Neuronal stem cell (in vitro differentiated cells): ENCODE measurements at regions not wholly inside any gene's neighbourhood (a gene's known extent, or its start where the extent isn't known, plus 50 kb on each side); places are given as distances from the start of the nearest gene placed in this dataset.

Source experiments
- DNase-seq: peaks from one replicate; pipeline ENCODE4 v3.0.0-alpha.2; 2013; ENCODE audit warnings: low spot score
- H2AFZ ChIP-seq: one replicate; pipeline ENCODE4 v1.6.1; 2013; ENCODE audit warnings: mild to moderate bottlenecking, low read length, inconsistent platforms
- H2AK5ac ChIP-seq: 2 replicates; pipeline ENCODE4 v1.6.1; 2013; ENCODE audit warnings: low read depth, mild to moderate bottlenecking, inconsistent platforms, low read length, moderate library complexity, mixed read lengths
- H2BK120ac ChIP-seq: 2 replicates; pipeline ENCODE4 v1.6.1; 2013; ENCODE audit warnings: low read depth, mild to moderate bottlenecking, inconsistent platforms, low read length, moderate library complexity, mixed read lengths
- H2BK12ac ChIP-seq: one replicate; pipeline ENCODE4 v1.6.1; 2013; ENCODE audit warnings: low read length, inconsistent platforms
- H2BK15ac ChIP-seq: 2 replicates; pipeline ENCODE4 v1.6.1; 2013; ENCODE audit warnings: mild to moderate bottlenecking, low read length, inconsistent platforms, mixed read lengths
- H2BK5ac ChIP-seq: one replicate; pipeline ENCODE4 v1.6.1; 2013; ENCODE audit warnings: inconsistent platforms, mild to moderate bottlenecking, low read length, moderate library complexity
- H3K14ac ChIP-seq: one replicate; pipeline ENCODE4 v1.6.1; 2013; ENCODE audit warnings: low read length, inconsistent platforms
- H3K18ac ChIP-seq: 2 replicates; pipeline ENCODE4 v1.6.1; 2013; ENCODE audit warnings: low read length, inconsistent platforms
- H3K23ac ChIP-seq: 2 replicates; pipeline ENCODE4 v1.6.1; 2013; ENCODE audit warnings: low read depth, mild to moderate bottlenecking, mixed read lengths, low read length, inconsistent platforms; ENCODE audit not compliant: poor library complexity
- H3K27ac ChIP-seq: replicated peaks from 3 replicates; pipeline ENCODE4 v1.5.1; 2013; ENCODE audit warnings: low read length, inconsistent platforms
- H3K27me3 ChIP-seq, 3 experiments: 2 replicates each; pipeline ENCODE4 v1.6.1; 2013; ENCODE audit warnings: low read length in 3 of 3, mild to moderate bottlenecking in 2 of 3, inconsistent platforms in 1 of 3, low read depth in 1 of 3, mixed read lengths in 1 of 3, moderate library complexity in 1 of 3; ENCODE audit not compliant: control insufficient read depth in 3 of 3, insufficient read depth in 3 of 3
- H3K36me3 ChIP-seq, 2 donors: replicated peaks in 1 of 2; 2 replicates each; pipeline ENCODE4 v1.6.1; 2013; ENCODE audit warnings: low read length in 2 of 2; ENCODE audit not compliant: control insufficient read depth in 2 of 2, insufficient read depth in 2 of 2
- H3K4ac ChIP-seq: 2 replicates; pipeline ENCODE4 v1.6.1; 2013; ENCODE audit warnings: inconsistent platforms, mild to moderate bottlenecking, low read length, moderate library complexity
- H3K4me1 ChIP-seq, 2 donors: 1 replicate in 1 of 2; 2 replicates in 1 of 2; pipeline ENCODE4 v1.6.1; 2013; ENCODE audit warnings: low read length in 2 of 2, low read depth in 1 of 2; ENCODE audit not compliant: control insufficient read depth in 2 of 2, insufficient read depth in 1 of 2
- H3K4me2 ChIP-seq: one replicate; pipeline ENCODE4 v1.6.1; 2013; ENCODE audit warnings: mild to moderate bottlenecking, low read length, inconsistent platforms; ENCODE audit not compliant: insufficient read depth, poor library complexity, severe bottlenecking
- H3K4me3 ChIP-seq, 2 donors: 2 replicates each; pipeline ENCODE4 v1.5.1; 2013; ENCODE audit warnings: low read length in 2 of 2, mild to moderate bottlenecking in 2 of 2, inconsistent platforms in 1 of 2, moderate library complexity in 1 of 2
- H3K79me1 ChIP-seq: one replicate; pipeline ENCODE4 v1.6.1; 2013; ENCODE audit warnings: low read depth, mild to moderate bottlenecking, inconsistent platforms, low read length, moderate library complexity
- H3K9ac ChIP-seq: one replicate; pipeline ENCODE4 v1.6.1; 2013; ENCODE audit warnings: mild to moderate bottlenecking, low read depth, low read length, inconsistent platforms; ENCODE audit not compliant: poor library complexity
- H3K9me3 ChIP-seq, 2 donors: replicated peaks in 1 of 2; 2 replicates each; pipeline versions ENCODE3 to v1.6.1; 2013; ENCODE audit warnings: low read length in 2 of 2, mild to moderate bottlenecking in 2 of 2, inconsistent platforms in 1 of 2, low read depth in 1 of 2, mixed read lengths in 1 of 2, moderate library complexity in 1 of 2; ENCODE audit not compliant: control insufficient read depth in 2 of 2, insufficient read depth in 1 of 2
- H4K8ac ChIP-seq: one replicate; pipeline ENCODE4 v1.6.1; 2013; ENCODE audit warnings: low read depth, mild to moderate bottlenecking, inconsistent platforms, low read length, moderate library complexity
- H4K91ac ChIP-seq: one replicate; pipeline ENCODE4 v1.6.1; 2013; ENCODE audit warnings: low read length, low read depth, mild to moderate bottlenecking, inconsistent platforms; ENCODE audit not compliant: poor library complexity
- WGBS, 2 donors: extraction: QIAGEN DNeasy Blood & Tissue Kit; methylation state at CpG; one replicate each; pipeline ENCODE4 v1.1.7; 2013; ENCODE audit warnings: missing lambda C conversion rate in 2 of 2, mixed read lengths in 1 of 2; ENCODE audit not compliant: insufficient read length in 2 of 2, insufficient replicate concordance in 1 of 2; ENCODE audit errors: extremely low coverage in 2 of 2; 5-methylcytosine and 5-hydroxymethylcytosine counted together

- Histone ChIP-seq H3K4me1 (peaks cover 3 to 10% of the 10 kb centered on the region in 2 donors), H3K9ac (no peak overlapping the region), H3K36me3 (no peaks in the 10 kb centered on the region), H4K91ac (no peak overlapping the region), H2AFZ (no peak overlapping the region), H3K4me2 (no peak overlapping the region), H3K4ac (no peak overlapping the region), H3K9me3 (no peaks in the 10 kb centered on the region), H3K14ac (no peak overlapping the region), H2BK120ac (no peak overlapping the region), H3K27me3 (no peaks in the 10 kb centered on the region), H3K18ac (no peak overlapping the region), H3K23ac (no peak overlapping the region), H3K4me3 (no peak overlapping the region), H4K8ac (no peak overlapping the region), H3K79me1 (no peaks in the 10 kb centered on the region), H2BK5ac (no peak overlapping the region), H3K27ac (no peak overlapping the region), H2BK15ac (no peak overlapping the region), H2BK12ac (no peak overlapping the region), H2AK5ac (no peak overlapping the region)
- no CpG with 5 or more reads among the region's 3 CpGs for WGBS, 2 donors
- DNase-seq, result no peak
Measured at GRCh38 chr14:66404051-66404545, 82.1 kb upstream of the CCDC196 start.

GRCh38 chr14:66405158-66405557, 81.0 kb upstream of the CCDC196 start:
- Histone ChIP-seq H3K9me3 (no peaks in the 10 kb centered on the region), H3K27me3 (no peaks in the 10 kb centered on the region), H3K23ac (no peak overlapping the region), H2BK5ac (no peak overlapping the region), H2BK12ac (no peak overlapping the region), H2BK120ac (no peak overlapping the region), H3K4me1 (peaks cover 3 to 10% of the 10 kb centered on the region in 2 donors), H2BK15ac (no peak overlapping the region), H3K27ac (no peak overlapping the region), H3K4me3 (no peak overlapping the region), H3K18ac (no peak overlapping the region), H2AK5ac (no peak overlapping the region), H4K8ac (no peak overlapping the region), H3K14ac (no peak overlapping the region), H3K4me2 (no peak overlapping the region), H3K79me1 (no peaks in the 10 kb centered on the region), H4K91ac (no peak overlapping the region), H3K4ac (no peak overlapping the region), H3K9ac (no peak overlapping the region), H2AFZ (peak overlapping the region; percentile 34), H3K36me3 (no peaks in the 10 kb centered on the region)
- no CpG with 5 or more reads among the region's 1 CpG for WGBS, 2 donors
- no peak for DNase-seq

- Histone ChIP-seq H3K36me3 (no peaks in the 10 kb centered on the region), H3K4me2 (no peak overlapping the region), H4K8ac (no peak overlapping the region), H2BK5ac (no peak overlapping the region), H3K14ac (no peak overlapping the region), H3K4me1 (no peaks in the 10 kb centered on the region), H3K23ac (no peak overlapping the region), H2BK12ac (no peak overlapping the region), H3K9ac (no peak overlapping the region), H4K91ac (no peak overlapping the region), H3K27me3 (no peaks in the 10 kb centered on the region), H3K79me1 (no peaks in the 10 kb centered on the region), H2AFZ (no peak overlapping the region), H3K9me3 (no peaks in the 10 kb centered on the region), H3K4ac (no peak overlapping the region), H2AK5ac (no peak overlapping the region), H3K18ac (no peak overlapping the region), H2BK120ac (no peak overlapping the region), H2BK15ac (no peak overlapping the region), H3K27ac (no peak overlapping the region), H3K4me3 (no peak overlapping the region)
- no peak for DNase-seq
Measured at GRCh38 chr14:66413901-66414300, 72.3 kb upstream of the CCDC196 start.

GRCh38 chr14:66414511-66414910, 71.7 kb upstream of the CCDC196 start:
- no peak overlapping the region for H2AK5ac ChIP-seq
- H3K4me3 ChIP-seq, result no peak overlapping the region
- no CpG with 5 or more reads among the region's 1 CpG for WGBS, 2 donors
- no peak overlapping the region for H2AFZ ChIP-seq
- H4K8ac ChIP-seq, result no peak overlapping the region
- no peak overlapping the region for H3K4me2 ChIP-seq
- H3K4ac ChIP-seq, result no peak overlapping the region
- H3K4me1 ChIP-seq, result no peaks in the 10 kb centered on the region
- H3K9me3 ChIP-seq, result no peaks in the 10 kb centered on the region
- no peak overlapping the region for H2BK120ac ChIP-seq
- DNase-seq, result no peak
- no peak overlapping the region for H3K23ac ChIP-seq
- H3K79me1 ChIP-seq, result no peaks in the 10 kb centered on the region
- H3K27me3 ChIP-seq, result no peaks in the 10 kb centered on the region
- H4K91ac ChIP-seq, result no peak overlapping the region
- no peak overlapping the region for H2BK5ac ChIP-seq
- H2BK12ac ChIP-seq, result no peak overlapping the region
- no peak overlapping the region for H3K27ac ChIP-seq
- no peak overlapping the region for H3K9ac ChIP-seq
- no peak overlapping the region for H2BK15ac ChIP-seq
- H3K14ac ChIP-seq, result no peak overlapping the region
- H3K36me3 ChIP-seq, result no peaks in the 10 kb centered on the region
- no peak overlapping the region for H3K18ac ChIP-seq
